Motor neuron (in vitro differentiated cells): ENCODE measurements at regions not wholly inside any gene's neighbourhood (a gene's known extent, or its start where the extent isn't known, plus 50 kb on each side); places are given as distances from the start of the nearest gene placed in this dataset.
"Not testable (repeated sequence)": the region's sequence is repeated elsewhere in the genome, so short reads cannot be mapped to it uniquely, and the experiment has no call there.

ENCODE experiments used
- ATAC-seq, 8 experiments: fragments of 200-7000 bp; cut with Tn5 transposase; replicated peaks in 6 of 8; 2 replicates each; pipeline ENCODE4 v1.8.0; 2021; ENCODE audit warnings: mild to moderate bottlenecking in 8 of 8, moderate library complexity in 8 of 8
- H3K27ac ChIP-seq, 2 donors: fragments of 250-450 bp; sonication (Bioruptor Pico); 2 replicates each; pipeline ENCODE4 v1.9.0; 2021; ENCODE audit warnings: antibody characterized with exemption in 2 of 2, mild to moderate bottlenecking in 2 of 2, moderate library complexity in 1 of 2
- H3K4me1 ChIP-seq, 2 donors: fragments of 250-450 bp; sonication (Bioruptor Pico); replicated peaks in 1 of 2; 2 replicates each; pipeline ENCODE4 v1.6.1; 2021; ENCODE audit warnings: antibody characterized with exemption in 2 of 2, mild to moderate bottlenecking in 2 of 2, moderate library complexity in 1 of 2
- H3K4me3 ChIP-seq, 5 donors: fragments of 250-450 bp; sonication (Bioruptor Pico); 2 replicates each; pipeline ENCODE4 v1.9.0; 2021; ENCODE audit warnings: antibody characterized with exemption in 5 of 5, mild to moderate bottlenecking in 5 of 5, moderate library complexity in 4 of 5
- WGBS, 10 experiments: fragments of 450-650 bp; shearing (Covaris generic); methylation state at CpG; one replicate each; pipeline ENCODE4 v1.0.0; 2022; 5-methylcytosine and 5-hydroxymethylcytosine counted together
- in situ Hi-C, 9 experiments: fragments of 400-800 bp; cut with MboI; loops; one replicate each; pipeline ENCODE4 v1.15.0; 2021; ENCODE audit warnings: low sequenced_read_pairs in 9 of 9, low pct_unique_long_range_greater_than_20kb in 2 of 9; ENCODE audit not compliant: unreplicated experiment in 9 of 9

DNA sequence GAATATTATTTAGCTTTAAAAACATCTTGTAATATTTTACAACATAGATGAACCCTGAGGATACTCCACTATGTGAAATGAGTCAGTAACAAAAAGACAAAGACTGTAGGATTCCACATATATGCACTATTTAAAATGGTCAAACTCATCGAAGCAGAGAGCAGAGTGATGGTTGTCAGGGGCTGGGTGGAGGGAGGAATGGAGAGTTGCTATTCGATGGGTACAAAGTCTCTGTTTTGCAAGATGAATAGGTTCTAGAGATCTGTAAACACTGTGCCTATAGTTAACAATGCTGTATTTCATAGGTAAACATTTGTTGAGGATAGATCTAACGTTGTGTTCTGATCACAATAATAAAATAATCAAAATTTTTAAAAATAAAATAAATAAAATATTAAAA is 1675.9 kb upstream of the CELF4 start:
- ATAC-seq, result peak in 1 of 8 experiments; percentile 44
- Histone ChIP-seq H3K27ac (no peak overlapping the region), H3K4me1 (peaks cover 0 to 12% of the 10 kb centered on the region in 2 donors), H3K4me3 (no peak overlapping the region)
- in situ Hi-C loops, result no loop called here
- WGBS, 10 experiments, result 16 to 94% (median 81%) methylated on average over 2 to 3 of the region's 3 CpGs

DNA sequence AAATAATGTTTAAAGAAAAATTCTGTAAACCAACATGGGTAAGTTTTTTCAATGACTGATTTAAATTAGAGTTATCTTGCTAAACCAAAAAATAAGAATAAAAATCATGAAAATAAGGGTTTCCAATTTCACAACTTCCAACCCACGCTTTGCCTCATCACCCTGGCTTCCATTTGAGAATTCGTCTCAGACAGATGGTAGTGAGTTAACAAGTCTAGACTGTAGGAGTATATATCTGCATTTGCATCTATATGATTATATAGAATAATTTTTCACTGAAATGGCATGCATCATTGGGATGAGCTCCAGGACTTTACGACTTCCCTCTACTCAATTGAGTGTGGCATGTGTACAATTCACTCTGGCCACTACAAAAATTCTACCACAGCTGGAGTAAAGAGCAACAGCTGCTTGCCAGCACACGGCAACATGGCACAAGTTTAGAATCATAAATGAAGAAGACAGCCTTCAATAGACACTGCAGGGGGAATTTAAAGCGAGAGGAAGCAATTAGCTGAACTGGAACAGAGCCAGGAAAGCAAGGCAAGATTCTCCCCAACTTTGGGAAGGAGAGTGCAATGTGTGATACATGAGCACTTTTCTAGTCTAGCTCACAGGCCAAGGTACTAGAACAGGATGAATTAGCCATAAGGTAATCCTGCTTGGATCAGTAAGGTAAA is 1673.5 kb upstream of the CELF4 start:
- Histone ChIP-seq H3K27ac (no peak overlapping the region), H3K4me1 (peaks cover 0 to 9% of the 10 kb centered on the region in 2 donors), H3K4me3 (no peak overlapping the region)
- in situ Hi-C loops, result no loop called here
- 16 to 94% (median 86%) methylated on average over 2 to 5 of the region's 5 CpGs for WGBS, 10 experiments
- ATAC-seq, result no peak

DNA sequence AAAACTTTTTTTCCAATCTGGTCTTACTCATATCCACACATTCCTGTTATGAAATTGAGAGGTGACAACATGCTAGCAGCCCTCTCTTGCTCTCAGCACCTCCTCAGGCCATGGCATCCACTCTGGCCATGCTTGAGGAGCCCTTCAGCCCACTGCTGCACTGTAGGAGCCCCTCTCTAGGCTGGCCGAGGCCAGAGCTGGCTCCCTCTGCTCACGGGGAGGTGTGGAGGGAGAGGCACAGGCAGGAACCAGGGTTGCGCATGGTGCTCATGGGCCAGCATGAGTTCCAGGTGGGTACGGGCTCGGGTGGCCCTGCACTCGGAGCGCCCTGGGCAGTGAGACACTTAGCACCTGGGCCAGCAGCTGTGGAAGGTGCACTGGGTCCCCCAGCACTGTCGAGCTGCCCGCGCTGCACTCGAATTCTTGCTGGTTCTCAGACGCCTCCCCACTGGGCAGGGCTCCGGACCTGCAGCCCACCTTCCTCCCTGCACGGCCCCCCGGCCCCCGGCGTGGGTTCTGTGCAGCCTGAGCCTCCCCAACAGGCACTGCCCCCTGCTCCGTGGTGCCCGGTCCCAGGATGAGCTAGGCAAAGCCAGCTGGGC is 1669.6 kb upstream of the CELF4 start:
- Histone ChIP-seq H3K4me3 (no peak overlapping the region), H3K27ac (no peak overlapping the region), H3K4me1 (peaks cover 5 to 18% of the 10 kb centered on the region in 2 donors)
- in situ Hi-C loops, result no loop called here
- whole genome bisulfite sequencing, 10 experiments, result 73 to 100% (median 88%) methylated on average over 1 to 4 of the region's 19 CpGs; no CpG with 5 or more reads in 6 of the 10 experiments
- no peak for ATAC-seq

DNA sequence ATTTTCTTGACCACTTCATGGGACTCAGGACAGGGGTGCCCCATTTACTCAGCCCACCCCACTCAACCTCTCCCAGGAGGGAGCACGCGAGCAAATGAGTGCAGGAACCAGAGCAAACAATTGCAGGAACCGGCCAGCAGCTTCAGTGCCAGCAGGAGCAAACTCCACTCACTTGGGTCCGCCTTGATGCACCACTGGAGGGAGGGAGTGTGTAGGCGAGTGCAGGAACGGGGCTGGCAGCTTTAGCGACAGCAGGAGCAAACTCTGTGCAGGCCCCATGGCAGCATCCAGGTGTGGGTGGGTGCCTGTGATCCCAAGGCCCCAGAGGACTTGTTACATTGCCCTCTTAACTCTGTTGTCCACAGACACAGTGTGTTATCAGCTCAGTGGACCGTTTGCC is 1667.3 kb upstream of the CELF4 start:
- in situ Hi-C loops, result no loop called here
- H3K4me3 ChIP-seq, result no peak overlapping the region
- H3K27ac ChIP-seq, result no peak overlapping the region
- WGBS, 10 experiments, result 73 to 100% (median 93%) methylated on average over 2 to 3 of the region's 8 CpGs; no CpG with 5 or more reads in 6 of the 10 experiments
- H3K4me1 ChIP-seq, result peaks cover 5 to 23% of the 10 kb centered on the region in 2 donors
- no peak for ATAC-seq

DNA sequence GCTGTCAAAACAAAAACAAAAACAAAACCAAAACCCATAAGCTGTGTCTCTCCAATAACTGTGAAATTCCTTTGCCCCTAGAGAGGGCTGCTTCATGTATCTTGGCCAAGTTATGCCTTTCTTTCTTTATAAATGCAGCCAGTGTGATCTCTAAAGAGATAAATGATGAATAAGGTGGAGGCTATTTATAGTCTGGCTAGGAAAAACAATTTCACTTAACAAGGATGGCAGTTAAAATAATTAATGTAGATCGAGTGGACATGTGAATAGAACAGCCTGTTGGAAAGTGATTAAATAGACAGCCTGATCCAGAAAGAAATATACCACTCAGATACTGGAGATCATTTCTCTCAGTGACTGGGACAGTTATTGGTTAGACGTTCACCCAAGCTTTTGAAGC is 1666.9 kb upstream of the CELF4 start:
- WGBS, 10 experiments, result 25 to 100% (median 60%) methylated on average over 1 to 2 of the region's 2 CpGs; no CpG with 5 or more reads in 3 of the 10 experiments
- Histone ChIP-seq H3K4me1 (peaks cover 5 to 23% of the 10 kb centered on the region in 2 donors), H3K27ac (no peak overlapping the region), H3K4me3 (no peak overlapping the region)
- peak in 6 of 8 experiments; percentile 23 to 87 (median 78) for ATAC-seq
- in situ Hi-C loops, result no loop called here

DNA sequence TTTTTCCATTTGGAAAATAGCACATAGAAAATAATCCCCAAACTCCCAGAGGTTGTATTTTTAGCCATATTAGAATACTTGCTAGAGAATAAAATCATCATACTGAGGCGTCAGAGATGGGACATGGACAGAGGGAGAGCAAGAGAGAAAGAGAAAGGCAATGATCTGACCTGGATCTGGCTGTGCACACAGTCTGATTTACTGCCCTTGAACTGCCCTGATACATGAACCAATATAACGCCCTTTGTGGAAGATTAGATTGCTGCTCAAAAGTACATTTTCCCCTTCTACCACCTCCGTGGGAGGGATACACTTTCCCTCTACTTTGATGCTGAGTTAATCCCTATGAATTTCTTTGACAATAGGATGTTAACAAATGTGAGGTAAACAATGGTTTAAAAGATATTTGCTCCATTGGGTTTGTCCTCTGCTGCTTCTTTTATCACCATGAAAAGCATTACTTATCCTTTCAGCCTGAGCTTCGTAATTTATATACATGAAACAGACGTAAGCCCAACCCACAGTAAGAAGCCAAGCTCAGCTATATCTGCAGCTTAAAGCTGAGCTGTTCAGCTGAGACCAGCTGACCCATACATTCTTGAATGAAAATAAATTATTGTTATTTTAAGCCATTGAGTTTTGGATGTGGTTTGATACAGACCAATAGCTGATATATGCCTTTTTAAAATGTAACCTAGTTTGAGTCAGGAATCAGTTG is 1664.6 kb upstream of the CELF4 start:
- Histone ChIP-seq H3K4me1 (peaks cover 5 to 23% of the 10 kb centered on the region in 2 donors), H3K4me3 (no peak overlapping the region), H3K27ac (no peak overlapping the region)
- 20 to 79% (median 56%) methylated on average over 2 to 5 of the region's 5 CpGs; no CpG with 5 or more reads in 2 of the 10 experiments for WGBS, 10 experiments
- peak in 3 of 8 experiments; percentile 57 to 62 (median 60) for ATAC-seq
- in situ Hi-C loops, result no loop called here

DNA sequence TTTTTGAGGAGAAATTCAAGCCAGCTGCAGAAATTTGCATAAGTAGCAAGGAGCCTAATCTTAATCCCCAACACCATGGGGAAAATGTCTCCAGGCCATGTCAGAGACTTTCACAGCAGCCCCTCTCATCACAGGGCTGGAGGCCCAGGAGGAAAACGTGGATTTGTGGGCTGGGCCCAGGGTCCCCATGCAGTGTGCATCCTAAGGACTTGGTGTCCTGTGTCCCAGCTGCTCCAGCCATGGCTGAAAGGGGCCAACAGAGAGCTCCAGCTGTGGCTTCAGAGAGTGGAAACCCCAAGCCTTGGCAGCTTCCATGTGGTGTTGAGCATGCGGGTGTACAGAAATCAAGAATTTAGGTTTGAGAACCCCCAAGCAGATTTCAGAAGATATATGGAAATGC is 1662.2 kb upstream of the CELF4 start:
- ATAC-seq, H3K27ac ChIP-seq, in situ Hi-C loops, H3K4me3 ChIP-seq: not testable (repeated sequence)
- peaks cover 4 to 23% of the 10 kb centered on the region in 2 donors for H3K4me1 ChIP-seq
- WGBS, 10 experiments, result 80 to 100% (median 80%) methylated on average over 1 to 2 of the region's 2 CpGs; no CpG with 5 or more reads in 7 of the 10 experiments

DNA sequence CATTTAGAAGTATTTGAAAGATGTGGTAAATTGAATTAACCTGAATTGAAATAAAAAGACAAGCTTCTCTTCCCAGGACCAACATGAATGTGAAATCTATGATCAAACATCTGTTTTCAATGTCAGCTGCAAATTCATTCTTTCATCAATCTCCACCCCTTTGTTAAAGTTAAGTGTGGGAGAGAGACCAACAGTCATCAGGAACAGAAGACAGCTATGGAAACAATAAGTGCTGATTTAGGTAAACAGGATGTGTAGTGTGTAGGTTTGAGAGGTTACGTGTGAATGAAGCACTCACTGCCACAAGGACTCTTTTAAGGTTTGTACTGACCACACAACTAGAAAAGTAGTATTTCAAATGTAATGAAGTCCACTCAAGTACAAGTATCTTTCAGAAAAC is 1659.8 kb upstream of the CELF4 start:
- Histone ChIP-seq H3K4me3 (no peak overlapping the region), H3K27ac (no peak overlapping the region), H3K4me1 (peaks cover 0 to 6% of the 10 kb centered on the region in 2 donors)
- peak in 2 of 8 experiments; percentile 57 to 59 for ATAC-seq
- in situ Hi-C loops, result no loop called here
- WGBS, 10 experiments, result 11 to 90% (median 83%) methylated on average over 1 of the region's 1 CpG; no CpG with 5 or more reads in 1 of the 10 experiments

DNA sequence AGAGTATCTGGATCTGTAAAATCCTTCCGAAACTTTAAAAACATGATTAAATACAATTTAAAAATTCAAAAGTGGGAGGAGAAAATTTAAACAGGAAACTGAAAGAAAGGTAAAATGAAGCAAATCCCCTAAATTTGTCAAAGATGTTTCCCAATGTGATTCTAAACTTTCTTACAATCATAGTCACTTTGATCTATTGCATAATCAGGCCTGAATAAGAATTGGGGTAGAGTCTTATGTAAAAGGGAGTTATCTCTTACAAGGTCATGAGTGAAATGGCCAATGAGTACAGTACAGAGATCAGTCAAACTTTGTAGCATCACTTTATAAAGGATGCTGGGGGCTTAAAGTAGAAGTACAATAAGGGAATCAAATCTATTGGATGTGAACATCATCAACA is 1657.7 kb upstream of the CELF4 start:
- WGBS, 10 experiments, result 29 to 100% (median 100%) methylated on average over 1 of the region's 1 CpG; no CpG with 5 or more reads in 2 of the 10 experiments
- no peak for ATAC-seq
- no peak overlapping the region for H3K27ac ChIP-seq
- no peaks in the 10 kb centered on the region for H3K4me1 ChIP-seq
- no peak overlapping the region for H3K4me3 ChIP-seq
- in situ Hi-C loops, result no loop called here

DNA sequence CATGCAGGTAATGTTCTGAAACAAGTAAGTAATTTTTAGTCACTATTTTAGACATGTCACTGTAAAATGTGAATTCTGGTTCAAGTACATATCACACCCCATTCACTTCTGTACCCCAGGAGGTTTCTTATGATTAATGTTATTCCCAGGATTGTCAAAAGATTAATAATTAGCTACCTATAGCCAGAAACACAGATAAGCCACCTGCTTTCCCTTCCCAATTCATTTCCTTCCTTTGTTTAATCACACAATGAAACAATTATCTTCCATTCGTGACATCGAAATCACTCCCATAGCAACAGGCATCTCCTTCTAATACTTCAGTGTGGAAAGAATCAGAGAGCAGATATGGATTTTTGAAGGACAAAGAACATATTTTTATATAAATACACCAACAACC is 1650.3 kb upstream of the CELF4 start:
- H3K4me1 ChIP-seq, result no peaks in the 10 kb centered on the region
- in situ Hi-C loops, result no loop called here
- no peak overlapping the region for H3K27ac ChIP-seq
- no peak overlapping the region for H3K4me3 ChIP-seq
- WGBS, 10 experiments, result 9 to 90% (median 62%) methylated on average over 1 to 2 of the region's 2 CpGs
- no peak for ATAC-seq

DNA sequence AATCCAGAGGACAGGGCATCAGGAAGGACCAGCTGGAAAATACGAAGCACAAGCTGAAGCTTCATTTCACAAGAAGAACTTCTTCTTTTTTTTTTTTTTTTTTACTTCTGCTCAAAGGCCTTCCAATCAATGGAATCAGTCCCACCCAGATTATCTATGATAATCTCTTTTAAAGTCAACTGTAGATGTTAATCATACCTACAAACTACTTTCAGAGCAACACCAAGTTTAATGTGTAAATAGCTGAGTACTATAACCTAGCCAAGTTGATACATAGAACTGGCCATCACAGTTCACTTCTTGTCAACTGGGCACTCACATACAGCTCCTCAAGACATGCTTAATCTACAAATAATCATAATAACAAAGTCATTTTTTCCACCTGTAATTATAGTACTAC is 1645.9 kb upstream of the CELF4 start:
- in situ Hi-C loops, result no loop called here
- Histone ChIP-seq H3K4me3 (no peak overlapping the region), H3K27ac (no peak overlapping the region), H3K4me1 (no peaks in the 10 kb centered on the region)
- 33 to 100% (median 72%) methylated on average over 1 of the region's 1 CpG; no CpG with 5 or more reads in 2 of the 10 experiments for WGBS, 10 experiments
- no peak for ATAC-seq

DNA sequence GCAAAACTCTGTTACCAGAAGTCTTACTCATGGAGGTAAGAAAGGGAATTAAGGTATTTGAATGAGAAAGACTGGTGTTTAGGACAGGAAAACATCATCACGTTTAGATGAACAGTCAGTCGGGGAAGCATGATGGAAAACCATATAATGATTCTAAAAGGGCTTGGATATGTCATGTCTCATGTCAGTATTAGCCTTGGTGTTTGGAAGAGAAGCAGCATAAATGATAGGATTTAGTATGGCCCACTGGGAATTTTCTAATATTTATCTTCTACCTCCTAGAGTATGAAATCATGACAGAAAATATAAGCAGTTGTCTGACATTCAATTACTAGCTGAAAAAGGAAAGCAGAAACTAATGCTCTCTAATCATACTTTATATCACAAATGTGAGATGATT is 1643.6 kb upstream of the CELF4 start:
- Histone ChIP-seq H3K27ac (no peak overlapping the region), H3K4me1 (no peaks in the 10 kb centered on the region), H3K4me3 (no peak overlapping the region)
- peak in 3 of 8 experiments; percentile 48 to 63 (median 62) for ATAC-seq
- WGBS, 10 experiments, result 36 to 86% (median 49%) methylated on average over 1 to 2 of the region's 2 CpGs; no CpG with 5 or more reads in 2 of the 10 experiments
- in situ Hi-C loops, result no loop called here

DNA sequence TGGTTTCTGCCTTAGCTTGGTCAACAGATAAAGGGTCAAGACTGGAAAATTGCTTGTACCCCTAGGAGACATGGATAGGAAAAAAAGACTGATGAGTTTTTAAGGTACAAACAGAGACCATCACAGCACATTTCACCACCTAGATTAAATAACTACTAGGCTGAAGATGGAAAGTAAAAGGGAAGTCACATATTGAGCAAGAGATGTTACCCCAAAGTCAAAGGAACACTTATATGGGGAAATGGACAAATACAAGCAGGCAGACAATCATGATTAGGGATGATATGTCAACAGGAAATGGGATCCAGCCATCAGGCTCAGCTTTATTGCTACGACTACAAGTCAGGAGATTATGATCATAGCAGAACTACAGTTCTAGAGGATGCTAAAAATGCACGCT is 1643.1 kb upstream of the CELF4 start:
- 54 to 100% (median 83%) methylated on average over 1 to 2 of the region's 2 CpGs; no CpG with 5 or more reads in 3 of the 10 experiments for WGBS, 10 experiments
- ATAC-seq, result no peak
- Histone ChIP-seq H3K4me1 (no peaks in the 10 kb centered on the region), H3K27ac (no peak overlapping the region), H3K4me3 (no peak overlapping the region)
- in situ Hi-C loops, result no loop called here
